ENCODE measurements at regions not wholly inside any gene's neighbourhood (a gene's known extent, or its start where the extent isn't known, plus 50 kb on each side); places are given as distances from the start of the nearest gene placed in this dataset.

DNA sequence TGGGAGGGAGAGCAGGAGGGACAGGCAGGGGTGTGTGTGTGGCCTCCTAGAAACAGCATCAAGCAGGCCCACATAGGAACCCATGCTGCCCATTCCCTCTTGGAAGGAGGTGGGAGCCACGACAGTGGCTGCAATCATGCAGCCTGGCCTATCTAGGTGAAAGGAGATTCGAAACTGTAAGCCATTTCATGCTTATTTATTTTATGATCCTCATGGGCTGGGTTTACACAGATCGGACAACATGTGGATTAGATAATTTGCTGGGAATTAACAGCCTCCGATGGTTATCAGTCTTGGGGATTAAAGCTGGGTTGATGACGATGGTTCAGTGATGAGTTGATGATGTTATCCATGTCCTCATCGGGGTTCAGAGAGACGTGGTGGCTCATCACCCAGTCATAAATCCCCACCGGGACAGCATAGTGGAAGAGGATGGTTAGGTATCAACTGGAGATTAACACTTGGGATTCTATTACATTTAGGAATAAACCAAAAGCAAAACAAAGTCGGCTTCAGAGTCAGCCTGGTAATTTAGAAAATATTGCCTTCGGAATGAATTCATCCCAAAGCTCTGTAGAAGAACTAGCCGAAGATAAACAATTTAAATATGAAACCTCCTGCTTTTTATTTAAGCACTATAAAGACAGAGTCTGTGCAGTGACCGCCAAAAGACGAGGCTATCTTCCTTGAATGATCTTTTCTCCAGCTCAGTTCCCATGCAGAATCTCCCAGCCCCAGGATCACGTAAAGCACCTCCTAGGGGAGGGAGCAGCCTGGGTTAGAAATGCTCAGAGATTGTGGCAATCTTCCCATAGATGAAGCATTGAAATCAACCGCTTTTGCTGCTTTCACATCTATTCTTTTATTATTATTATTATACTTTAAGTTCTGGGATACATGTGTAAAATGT, 252.8 kb downstream of the FOXD2 start:
- TF ChIP-seq, protein P1, sequence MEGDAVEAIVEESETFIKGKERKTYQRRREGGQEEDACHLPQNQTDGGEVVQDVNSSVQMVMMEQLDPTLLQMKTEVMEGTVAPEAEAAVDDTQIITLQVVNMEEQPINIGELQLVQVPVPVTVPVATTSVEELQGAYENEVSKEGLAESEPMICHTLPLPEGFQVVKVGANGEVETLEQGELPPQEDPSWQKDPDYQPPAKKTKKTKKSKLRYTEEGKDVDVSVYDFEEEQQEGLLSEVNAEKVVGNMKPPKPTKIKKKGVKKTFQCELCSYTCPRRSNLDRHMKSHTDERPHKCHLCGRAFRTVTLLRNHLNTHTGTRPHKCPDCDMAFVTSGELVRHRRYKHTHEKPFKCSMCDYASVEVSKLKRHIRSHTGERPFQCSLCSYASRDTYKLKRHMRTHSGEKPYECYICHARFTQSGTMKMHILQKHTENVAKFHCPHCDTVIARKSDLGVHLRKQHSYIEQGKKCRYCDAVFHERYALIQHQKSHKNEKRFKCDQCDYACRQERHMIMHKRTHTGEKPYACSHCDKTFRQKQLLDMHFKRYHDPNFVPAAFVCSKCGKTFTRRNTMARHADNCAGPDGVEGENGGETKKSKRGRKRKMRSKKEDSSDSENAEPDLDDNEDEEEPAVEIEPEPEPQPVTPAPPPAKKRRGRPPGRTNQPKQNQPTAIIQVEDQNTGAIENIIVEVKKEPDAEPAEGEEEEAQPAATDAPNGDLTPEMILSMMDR (conservative IDR thresholded peaks at IDR 0.05; ENCODE audit: low read depth, low read length), result no peak
- TF ChIP-seq EZH2phosphoT487 (IDR thresholded peaks at IDR 0.05; ENCODE audit: borderline replicate concordance, low read length), result no peak
